ENCODE measurements at regions not wholly inside any gene's neighbourhood (a gene's known extent, or its start where the extent isn't known, plus 50 kb on each side); places are given as distances from the start of the nearest gene placed in this dataset.

- TF ChIP-seq CTCF (IDR thresholded peaks at IDR 0.05; ENCODE audit: low read depth, low read length, poor library complexity, severe bottlenecking) (no peak), EZH2phosphoT487 (IDR thresholded peaks at IDR 0.05; ENCODE audit: borderline replicate concordance, low read length) (no peak)
Observed at GRCh38 chr12:98228683-98229539, 286.5 kb upstream of the TMPO start.

All from DOHH2 (cell line).